ENCODE measurements at regions not wholly inside any gene's neighbourhood (a gene's known extent, or its start where the extent isn't known, plus 50 kb on each side); places are given as distances from the start of the nearest gene placed in this dataset.

- no peak for TF ChIP-seq CTCF (conservative IDR thresholded peaks at IDR 0.05; ENCODE audit: low read depth, low read length)
- no peak for TF ChIP-seq EZH2 (IDR thresholded peaks at IDR 0.05; ENCODE audit: low read length, unreplicated experiment)
Measured at GRCh38 chr7:25544254-25544653, 316.0 kb upstream of the NPVF start.

Measured in PC-3 (cell line).